ENCODE measurements at regions not wholly inside any gene's neighbourhood (a gene's known extent, or its start where the extent isn't known, plus 50 kb on each side); places are given as distances from the start of the nearest gene placed in this dataset.

DNA sequence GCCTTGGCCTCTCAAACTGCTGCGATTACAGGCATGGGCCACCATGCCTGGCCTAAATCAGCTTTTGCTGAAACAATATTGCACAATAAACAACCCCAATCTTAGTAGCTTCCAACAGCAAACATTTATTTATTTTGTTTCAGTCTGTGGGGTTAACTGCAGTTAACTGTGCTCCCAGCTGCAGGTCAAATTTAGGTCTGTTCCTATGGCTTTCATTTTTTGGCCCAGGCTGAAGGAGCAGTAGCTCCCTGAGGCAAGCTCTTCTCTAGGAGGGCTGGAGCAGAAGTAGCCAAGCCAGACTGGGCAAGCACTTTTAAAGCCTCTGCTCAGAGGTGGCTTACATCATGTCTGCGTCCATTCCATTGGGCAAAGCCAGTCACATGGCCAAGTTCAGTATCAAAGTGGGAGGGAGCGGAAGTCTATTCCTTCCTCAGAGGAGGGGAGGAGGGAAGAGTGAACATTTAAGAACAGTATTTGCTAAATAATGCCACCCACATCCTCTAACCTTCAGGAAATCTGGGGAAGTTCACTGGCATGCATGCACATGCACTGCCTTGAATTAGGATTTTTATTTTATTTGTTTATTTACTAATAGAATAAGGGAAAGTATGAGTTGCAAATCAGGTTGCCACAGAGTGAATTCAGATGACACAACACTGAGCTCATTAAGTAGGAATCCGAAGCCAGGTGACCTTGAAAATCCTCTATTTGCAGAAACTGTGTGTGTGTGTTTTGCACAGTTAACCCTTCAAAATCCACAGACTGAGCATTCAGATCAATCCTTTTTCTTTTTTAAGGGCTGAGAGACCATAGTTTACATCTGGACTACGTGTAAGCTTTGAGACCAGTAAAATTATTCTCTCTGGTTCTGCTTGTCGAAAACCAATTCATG is 122.0 kb upstream of the SEL1L start:
- DNase-seq = no peak
- Histone ChIP-seq H3K79me1 (ENCODE audit: low read length) (no peaks in the 10 kb centered on the region), H3K27me3 (ENCODE audit: insufficient read depth, low read length) (no peaks in the 10 kb centered on the region), H2AFZ (ENCODE audit: insufficient read depth, low read length, poor library complexity) (no peak overlapping the region), H4K12ac (ENCODE audit: low read depth, low read length) (no peak overlapping the region), H3K4me2 (ENCODE audit: low read length) (no peak overlapping the region), H3K4ac (ENCODE audit: low read depth, low read length) (no peak overlapping the region), H4K91ac (ENCODE audit: low read depth, low read length) (no peak overlapping the region), H3K79me2 (ENCODE audit: control insufficient read depth, insufficient read depth, low read length, poor library complexity) (no peaks in the 10 kb centered on the region), H3K9me3 (ENCODE audit: insufficient read depth, low read depth, low read length) (no peaks in the 10 kb centered on the region), H2BK12ac (ENCODE audit: low read length) (no peak overlapping the region), H2BK120ac (ENCODE audit: insufficient read depth, low read length, poor library complexity) (no peak overlapping the region), H4K8ac (ENCODE audit: low read depth, low read length) (no peak overlapping the region), H3K23ac (ENCODE audit: low read length) (no peak overlapping the region), H3K4me1 (ENCODE audit: control insufficient read depth in 1 of 2, insufficient read depth in 2 of 2, low read length in 2 of 2) (peaks cover 0 to 3% of the 10 kb centered on the region in 2 experiments), H3K9ac (ENCODE audit: low read length) (no peak overlapping the region), H3K14ac (ENCODE audit: low read length) (no peak overlapping the region), H3K18ac (ENCODE audit: low read length) (no peak overlapping the region), H3K36me3 (ENCODE audit: control insufficient read depth in 1 of 2, insufficient read depth in 2 of 2, low read length in 2 of 2) (no peaks in the 10 kb centered on the region), H3K27ac (ENCODE audit: low read depth, low read length) (no peak overlapping the region), H2BK5ac (ENCODE audit: low read depth, low read length, poor library complexity) (no peak overlapping the region), H2AK5ac (ENCODE audit: low read length) (no peak overlapping the region), H3K4me3 (ENCODE audit: low read depth, low read length) (no peak overlapping the region)
- WGBS (ENCODE audit: extremely low coverage, insufficient coverage, insufficient read length) = no CpG with 5 or more reads among the region's 6 CpGs

GRCh38 chr14:81656811-81657210 is 123.2 kb upstream of the SEL1L start:
- Histone ChIP-seq H3K9me3 (ENCODE audit: insufficient read depth, low read depth, low read length) (no peaks in the 10 kb centered on the region), H3K23ac (ENCODE audit: low read length) (no peak overlapping the region), H3K79me1 (ENCODE audit: low read length) (no peaks in the 10 kb centered on the region), H3K4me3 (ENCODE audit: low read depth, low read length) (no peak overlapping the region), H3K79me2 (ENCODE audit: control insufficient read depth, insufficient read depth, low read length, poor library complexity) (no peaks in the 10 kb centered on the region), H3K9ac (ENCODE audit: low read length) (no peak overlapping the region), H2BK12ac (ENCODE audit: low read length) (no peak overlapping the region), H2AK5ac (ENCODE audit: low read length) (no peak overlapping the region), H4K91ac (ENCODE audit: low read depth, low read length) (no peak overlapping the region), H3K4me2 (ENCODE audit: low read length) (no peak overlapping the region), H3K27me3 (ENCODE audit: insufficient read depth, low read length) (no peaks in the 10 kb centered on the region), H2AFZ (ENCODE audit: insufficient read depth, low read length, poor library complexity) (no peak overlapping the region), H3K36me3 (ENCODE audit: control insufficient read depth in 1 of 2, insufficient read depth in 2 of 2, low read length in 2 of 2) (no peaks in the 10 kb centered on the region), H2BK5ac (ENCODE audit: low read depth, low read length, poor library complexity) (no peak overlapping the region), H3K14ac (ENCODE audit: low read length) (no peak overlapping the region), H3K18ac (ENCODE audit: low read length) (no peak overlapping the region), H4K8ac (ENCODE audit: low read depth, low read length) (no peak overlapping the region), H2BK120ac (ENCODE audit: insufficient read depth, low read length, poor library complexity) (no peak overlapping the region), H4K12ac (ENCODE audit: low read depth, low read length) (no peak overlapping the region), H3K27ac (ENCODE audit: low read depth, low read length) (no peak overlapping the region), H3K4me1 (ENCODE audit: control insufficient read depth in 1 of 2, insufficient read depth in 2 of 2, low read length in 2 of 2) (peaks cover 0 to 3% of the 10 kb centered on the region in 2 experiments), H3K4ac (ENCODE audit: low read depth, low read length) (no peak overlapping the region)
- no peak for DNase-seq
- no CpG with 5 or more reads among the region's 4 CpGs for WGBS (ENCODE audit: extremely low coverage, insufficient coverage, insufficient read length)

GRCh38 chr14:81662066-81662465 is 128.4 kb upstream of the SEL1L start:
- no peak overlapping the region for H2BK120ac ChIP-seq (ENCODE audit: insufficient read depth, low read length, poor library complexity)
- no peak overlapping the region for H2BK5ac ChIP-seq (ENCODE audit: low read depth, low read length, poor library complexity)
- H3K79me2 ChIP-seq (ENCODE audit: control insufficient read depth, insufficient read depth, low read length, poor library complexity) = no peaks in the 10 kb centered on the region
- H4K91ac ChIP-seq (ENCODE audit: low read depth, low read length) = no peak overlapping the region
- no peaks in the 10 kb centered on the region for H3K4me1 ChIP-seq (ENCODE audit: control insufficient read depth in 1 of 2, insufficient read depth in 2 of 2, low read length in 2 of 2)
- H3K4me3 ChIP-seq (ENCODE audit: low read depth, low read length) = no peak overlapping the region
- WGBS (ENCODE audit: extremely low coverage, insufficient coverage, insufficient read length) = no CpG with 5 or more reads among the region's 5 CpGs
- no peak overlapping the region for H3K4ac ChIP-seq (ENCODE audit: low read depth, low read length)
- no peaks in the 10 kb centered on the region for H3K36me3 ChIP-seq (ENCODE audit: control insufficient read depth in 1 of 2, insufficient read depth in 2 of 2, low read length in 2 of 2)
- no peak overlapping the region for H2AFZ ChIP-seq (ENCODE audit: insufficient read depth, low read length, poor library complexity)
- H2BK12ac ChIP-seq (ENCODE audit: low read length) = no peak overlapping the region
- H4K8ac ChIP-seq (ENCODE audit: low read depth, low read length) = no peak overlapping the region
- no peak overlapping the region for H3K27ac ChIP-seq (ENCODE audit: low read depth, low read length)
- H3K79me1 ChIP-seq (ENCODE audit: low read length) = no peaks in the 10 kb centered on the region
- DNase-seq = no peak
- H3K9me3 ChIP-seq (ENCODE audit: insufficient read depth, low read depth, low read length) = peaks cover 2% of the 10 kb centered on the region
- H4K12ac ChIP-seq (ENCODE audit: low read depth, low read length) = no peak overlapping the region
- H3K4me2 ChIP-seq (ENCODE audit: low read length) = no peak overlapping the region
- H2AK5ac ChIP-seq (ENCODE audit: low read length) = no peak overlapping the region
- no peak overlapping the region for H3K14ac ChIP-seq (ENCODE audit: low read length)
- no peak overlapping the region for H3K9ac ChIP-seq (ENCODE audit: low read length)
- H3K23ac ChIP-seq (ENCODE audit: low read length) = no peak overlapping the region
- H3K18ac ChIP-seq (ENCODE audit: low read length) = no peak overlapping the region
- H3K27me3 ChIP-seq (ENCODE audit: insufficient read depth, low read length) = no peaks in the 10 kb centered on the region

- no peak overlapping the region for H2BK120ac ChIP-seq (ENCODE audit: insufficient read depth, low read length, poor library complexity)
- no CpG with 5 or more reads among the region's 2 CpGs for WGBS (ENCODE audit: extremely low coverage, insufficient coverage, insufficient read length)
- no peak overlapping the region for H3K4me2 ChIP-seq (ENCODE audit: low read length)
- H3K4me3 ChIP-seq (ENCODE audit: low read depth, low read length) = no peak overlapping the region
- no peak overlapping the region for H3K18ac ChIP-seq (ENCODE audit: low read length)
- no peak overlapping the region for H3K9ac ChIP-seq (ENCODE audit: low read length)
- H4K91ac ChIP-seq (ENCODE audit: low read depth, low read length) = no peak overlapping the region
- no peaks in the 10 kb centered on the region for H3K79me1 ChIP-seq (ENCODE audit: low read length)
- H2BK5ac ChIP-seq (ENCODE audit: low read depth, low read length, poor library complexity) = no peak overlapping the region
- H3K27me3 ChIP-seq (ENCODE audit: insufficient read depth, low read length) = no peaks in the 10 kb centered on the region
- no peaks in the 10 kb centered on the region for H3K4me1 ChIP-seq (ENCODE audit: control insufficient read depth in 1 of 2, insufficient read depth in 2 of 2, low read length in 2 of 2)
- no peak overlapping the region for H2AFZ ChIP-seq (ENCODE audit: insufficient read depth, low read length, poor library complexity)
- no peak overlapping the region for H4K8ac ChIP-seq (ENCODE audit: low read depth, low read length)
- H2BK12ac ChIP-seq (ENCODE audit: low read length) = no peak overlapping the region
- H3K27ac ChIP-seq (ENCODE audit: low read depth, low read length) = no peak overlapping the region
- H2AK5ac ChIP-seq (ENCODE audit: low read length) = no peak overlapping the region
- H4K12ac ChIP-seq (ENCODE audit: low read depth, low read length) = no peak overlapping the region
- no peak overlapping the region for H3K23ac ChIP-seq (ENCODE audit: low read length)
- H3K14ac ChIP-seq (ENCODE audit: low read length) = no peak overlapping the region
- peaks cover 2% of the 10 kb centered on the region for H3K9me3 ChIP-seq (ENCODE audit: insufficient read depth, low read depth, low read length)
- H3K79me2 ChIP-seq (ENCODE audit: control insufficient read depth, insufficient read depth, low read length, poor library complexity) = no peaks in the 10 kb centered on the region
- H3K36me3 ChIP-seq (ENCODE audit: control insufficient read depth in 1 of 2, insufficient read depth in 2 of 2, low read length in 2 of 2) = no peaks in the 10 kb centered on the region
- no peak for DNase-seq
- H3K4ac ChIP-seq (ENCODE audit: low read depth, low read length) = no peak overlapping the region
Observed at GRCh38 chr14:81662570-81663197, 129.0 kb upstream of the SEL1L start.
